Bronchial epithelial cell (primary cell): ENCODE measurements at regions not wholly inside any gene's neighbourhood (a gene's known extent, or its start where the extent isn't known, plus 50 kb on each side); places are given as distances from the start of the nearest gene placed in this dataset.

Source experiments
- DNase-seq: peaks from one replicate; pipeline ENCODE4 v3.0.0-alpha.2; 2010; ENCODE audit warnings: low read depth
- FAIRE-seq: peaks from 2 replicates; lab custom pipeline; 2011; peaks lifted over from hg19 to GRCh38; lab: Jason Lieb, UNC
- H3K27me3 ChIP-seq: 2 replicates; pipeline ENCODE4 v1.5.1; 2011; ENCODE audit warnings: low read length; ENCODE audit not compliant: control insufficient read depth, insufficient read depth
- H3K36me3 ChIP-seq: 2 replicates; pipeline ENCODE4 v1.5.1; 2011; ENCODE audit warnings: low read length; ENCODE audit not compliant: control insufficient read depth, insufficient read depth
- H3K4me3 ChIP-seq: 2 replicates; pipeline ENCODE4 v1.5.1; 2011; ENCODE audit warnings: mild to moderate bottlenecking, low read depth, low read length, control low read depth
- TF ChIP-seq, protein P1 (sequence below): IDR thresholded peaks from 2 replicates; pipeline ENCODE4 v1.5.1; 2011; ENCODE audit warnings: mild to moderate bottlenecking, moderate library complexity, low read length, control low read depth, inconsistent platforms; ENCODE audit not compliant: insufficient read depth, severe bottlenecking

DNA sequence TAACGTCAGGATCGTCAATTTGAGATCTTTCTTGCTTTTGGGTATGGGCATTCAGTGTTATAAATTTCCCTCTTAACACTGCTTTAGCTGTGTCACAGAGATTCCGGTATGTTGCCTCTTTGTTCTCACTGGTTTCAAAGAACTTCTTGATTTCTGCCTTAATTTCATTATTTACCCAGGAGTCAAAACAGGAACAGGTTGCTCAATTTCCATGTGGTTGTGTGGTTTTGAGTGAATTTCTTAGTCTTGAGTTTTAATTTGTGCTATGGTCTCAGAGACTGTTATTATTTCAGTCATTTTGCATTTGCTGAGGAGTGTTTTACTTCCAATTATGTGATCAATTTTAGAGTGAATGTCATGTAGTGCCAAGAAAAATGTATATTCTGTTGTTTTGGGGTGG, 153.1 kb downstream of the PCDH17 start:
- no peak for FAIRE-seq
- Histone ChIP-seq H3K4me3 (no peak overlapping the region), H3K27me3 (no peaks in the 10 kb centered on the region), H3K36me3 (no peaks in the 10 kb centered on the region)
- no peak for DNase-seq
- TF ChIP-seq, protein P1, sequence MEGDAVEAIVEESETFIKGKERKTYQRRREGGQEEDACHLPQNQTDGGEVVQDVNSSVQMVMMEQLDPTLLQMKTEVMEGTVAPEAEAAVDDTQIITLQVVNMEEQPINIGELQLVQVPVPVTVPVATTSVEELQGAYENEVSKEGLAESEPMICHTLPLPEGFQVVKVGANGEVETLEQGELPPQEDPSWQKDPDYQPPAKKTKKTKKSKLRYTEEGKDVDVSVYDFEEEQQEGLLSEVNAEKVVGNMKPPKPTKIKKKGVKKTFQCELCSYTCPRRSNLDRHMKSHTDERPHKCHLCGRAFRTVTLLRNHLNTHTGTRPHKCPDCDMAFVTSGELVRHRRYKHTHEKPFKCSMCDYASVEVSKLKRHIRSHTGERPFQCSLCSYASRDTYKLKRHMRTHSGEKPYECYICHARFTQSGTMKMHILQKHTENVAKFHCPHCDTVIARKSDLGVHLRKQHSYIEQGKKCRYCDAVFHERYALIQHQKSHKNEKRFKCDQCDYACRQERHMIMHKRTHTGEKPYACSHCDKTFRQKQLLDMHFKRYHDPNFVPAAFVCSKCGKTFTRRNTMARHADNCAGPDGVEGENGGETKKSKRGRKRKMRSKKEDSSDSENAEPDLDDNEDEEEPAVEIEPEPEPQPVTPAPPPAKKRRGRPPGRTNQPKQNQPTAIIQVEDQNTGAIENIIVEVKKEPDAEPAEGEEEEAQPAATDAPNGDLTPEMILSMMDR = no peak

DNA sequence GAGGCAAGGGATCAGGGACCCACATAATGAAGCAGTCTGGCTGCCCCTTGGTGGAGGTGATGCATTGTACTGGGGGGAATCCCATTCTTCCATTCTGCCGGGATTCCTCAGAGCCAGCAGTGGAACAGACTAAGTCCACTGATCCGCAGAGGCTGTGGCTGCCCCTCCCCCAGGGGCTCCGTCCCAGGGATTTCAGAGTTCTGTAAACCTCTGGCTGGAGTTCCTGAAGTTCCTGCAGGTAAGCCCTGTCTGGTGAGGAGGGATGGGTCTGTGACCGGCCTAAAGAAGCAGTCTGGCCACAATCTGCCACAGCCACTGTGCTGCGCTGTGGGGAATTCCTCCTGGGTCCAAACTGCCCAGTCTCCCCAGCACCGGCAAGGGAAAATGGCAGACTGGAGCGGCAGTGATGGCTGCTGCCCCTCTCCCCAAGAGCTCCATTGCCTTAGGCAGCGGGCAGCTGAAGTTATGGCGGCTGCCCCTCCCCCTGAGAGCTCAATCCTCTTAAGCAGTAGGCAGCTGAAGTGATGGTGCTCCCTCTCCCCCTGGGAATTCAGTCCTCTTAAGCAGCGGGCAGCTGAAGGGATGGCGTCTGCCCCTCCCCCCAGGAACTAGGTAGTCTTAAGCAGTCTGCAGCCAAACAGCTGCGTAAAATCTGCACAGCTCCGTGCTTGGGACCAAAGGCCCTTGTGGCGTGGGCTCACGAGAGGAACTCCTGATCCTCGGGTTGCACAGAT, 155.7 kb downstream of the PCDH17 start:
- Histone ChIP-seq H3K36me3 (no peaks in the 10 kb centered on the region), H3K27me3 (no peaks in the 10 kb centered on the region), H3K4me3 (no peak overlapping the region)
- no peak for FAIRE-seq
- TF ChIP-seq, protein P1 = no peak
- DNase-seq = no peak

DNA sequence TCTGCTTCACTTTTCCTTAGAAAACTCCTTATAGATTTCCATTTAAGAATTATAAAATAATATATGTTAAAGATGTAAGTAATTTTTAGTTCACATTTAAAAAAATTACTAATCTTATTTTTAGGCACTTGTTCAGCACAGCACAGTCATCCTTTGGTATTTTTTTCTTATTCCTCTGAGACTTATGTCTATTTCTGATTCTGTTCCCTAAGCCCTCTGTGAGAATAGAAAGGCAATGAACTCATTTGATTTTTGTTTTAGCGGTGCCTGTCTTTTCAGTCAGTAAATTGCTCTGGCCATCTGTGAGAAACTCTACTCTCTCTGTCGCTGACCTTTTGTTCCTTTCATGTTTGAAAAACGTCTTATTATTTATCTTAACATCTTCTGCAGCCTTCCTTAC, 168.1 kb downstream of the PCDH17 start:
- Histone ChIP-seq H3K4me3 (no peak overlapping the region), H3K36me3 (no peaks in the 10 kb centered on the region), H3K27me3 (no peaks in the 10 kb centered on the region)
- TF ChIP-seq, protein P1 = no peak
- DNase-seq (no peak), FAIRE-seq (no peak)

DNA sequence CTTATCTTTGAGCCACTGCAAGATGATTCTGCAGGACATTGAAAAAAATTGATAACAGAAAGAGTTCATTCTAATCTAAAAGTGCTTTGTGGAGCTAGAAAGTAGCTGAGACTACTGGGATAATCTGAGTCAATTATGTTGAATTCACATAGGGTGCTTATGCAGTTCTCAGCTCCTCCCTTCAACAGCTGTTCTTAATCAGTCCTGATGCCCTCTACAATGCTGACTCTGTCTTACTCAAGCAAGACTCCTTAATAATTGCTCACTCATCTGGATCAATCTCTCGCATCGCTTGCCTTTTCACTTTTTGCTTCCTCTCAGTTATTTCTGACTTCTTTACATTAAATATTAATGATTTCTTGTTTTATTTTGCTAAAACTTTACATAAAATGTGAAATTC, 182.1 kb downstream of the PCDH17 start:
- TF ChIP-seq, protein P1 = no peak
- FAIRE-seq (no peak), DNase-seq (no peak)
- H3K27me3 ChIP-seq = no peaks in the 10 kb centered on the region
- no peak overlapping the region for H3K4me3 ChIP-seq
- H3K36me3 ChIP-seq = no peaks in the 10 kb centered on the region

DNA sequence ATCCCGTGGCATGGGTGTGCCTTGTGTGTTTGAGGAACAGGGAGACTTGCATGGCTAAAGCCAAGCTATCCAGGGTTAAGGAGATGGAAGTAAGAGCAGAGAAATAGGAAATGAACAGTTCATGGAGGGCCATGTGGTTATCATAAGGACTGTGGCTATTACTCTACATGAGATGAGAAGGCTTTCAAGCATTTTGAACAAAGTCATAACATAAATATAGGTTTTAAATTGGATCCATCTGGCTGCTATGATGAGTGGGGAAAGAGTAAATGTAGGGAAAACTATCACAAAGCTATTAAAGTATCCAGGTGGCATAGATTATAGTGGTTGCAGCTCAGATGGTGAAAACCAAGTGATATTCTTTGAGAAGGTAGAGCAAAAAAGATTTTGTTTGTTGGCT, 184.1 kb downstream of the PCDH17 start:
- TF ChIP-seq, protein P1 = no peak
- FAIRE-seq (no peak), DNase-seq (peak; percentile 1)

DNA sequence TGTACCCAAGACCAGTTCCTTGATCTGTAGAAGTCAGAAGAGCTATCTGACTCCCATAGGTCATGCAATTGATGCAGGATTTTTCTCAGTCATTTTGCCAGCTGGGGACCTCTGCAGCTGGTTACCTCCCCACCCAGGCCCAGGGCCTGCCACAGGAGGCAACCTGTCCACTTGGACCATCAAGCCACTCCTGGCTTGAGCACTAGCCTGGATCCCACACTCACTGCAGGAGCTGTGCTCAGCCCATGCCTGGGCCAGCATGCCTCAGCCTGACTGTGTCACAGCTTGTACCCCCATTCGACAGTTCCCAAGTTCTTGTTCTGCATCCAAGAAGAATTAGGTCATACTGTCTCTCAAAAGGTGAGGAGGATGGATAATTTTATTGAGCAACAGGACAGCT, 189.4 kb downstream of the PCDH17 start:
- Histone ChIP-seq H3K36me3 (no peaks in the 10 kb centered on the region), H3K27me3 (no peaks in the 10 kb centered on the region), H3K4me3 (no peak overlapping the region)
- TF ChIP-seq, protein P1 = no peak
- DNase-seq = no peak
- no peak for FAIRE-seq

More for the DNA sequence above, 184.1 kb downstream of the PCDH17 start:
- Histone ChIP-seq H3K4me3 (no peak overlapping the region), H3K36me3 (no peaks in the 10 kb centered on the region), H3K27me3 (no peaks in the 10 kb centered on the region)
